D721Med (cell line): ENCODE measurements at regions not wholly inside any gene's neighbourhood (a gene's known extent, or its start where the extent isn't known, plus 50 kb on each side); places are given as distances from the start of the nearest gene placed in this dataset.

Source experiments
- DNase-seq: peaks from one replicate; pipeline ENCODE4 v3.0.0; 2011; ENCODE audit warnings: low spot score; ENCODE audit not compliant: insufficient read length
- FAIRE-seq: peaks from 2 replicates; lab custom pipeline; 2011; peaks lifted over from hg19 to GRCh38; lab: Jason Lieb, UNC
- CTCF ChIP-seq: IDR thresholded peaks from 2 replicates; pipeline ENCODE4 v1.5.1; 2012; ENCODE audit warnings: mild to moderate bottlenecking, control low read depth; ENCODE audit not compliant: insufficient read depth; ENCODE audit errors: missing control alignments

- TF ChIP-seq CTCF = no peak
- FAIRE-seq (no peak), DNase-seq (no peak)
Measured at GRCh38 chr9:118457171-118458000, 753.2 kb downstream of the TLR4 start.

- no peak for FAIRE-seq
- TF ChIP-seq CTCF = no peak
- DNase-seq = no peak
Measured at GRCh38 chr9:118459913-118460312, 755.7 kb downstream of the TLR4 start.

- FAIRE-seq (no peak), DNase-seq (no peak)
- TF ChIP-seq CTCF = no peak
Measured at GRCh38 chr9:118463419-118463818, 759.2 kb downstream of the TLR4 start.

GRCh38 chr9:118473521-118473920 is 769.3 kb downstream of the TLR4 start:
- DNase-seq (no peak), FAIRE-seq (no peak)
- no peak for TF ChIP-seq CTCF

- FAIRE-seq (no peak), DNase-seq (no peak)
- no peak for TF ChIP-seq CTCF
Measured at GRCh38 chr9:118478752-118479151, 774.5 kb downstream of the TLR4 start.

GRCh38 chr9:118482306-118482705 is 778.1 kb downstream of the TLR4 start:
- no peak for DNase-seq
- no peak for TF ChIP-seq CTCF
- FAIRE-seq = no peak

GRCh38 chr9:118483677-118484076 is 779.5 kb downstream of the TLR4 start:
- FAIRE-seq = no peak
- TF ChIP-seq CTCF = no peak

More at GRCh38 chr9:118483677-118484076, 779.5 kb downstream of the TLR4 start:
- DNase-seq = no peak
